Osteocyte (in vitro differentiated cells): ENCODE measurements at regions not wholly inside any gene's neighbourhood (a gene's known extent, or its start where the extent isn't known, plus 50 kb on each side); places are given as distances from the start of the nearest gene placed in this dataset.
A peak's percentile ranks its signal among the peaks of the same experiment; 100 is the strongest.
"Not testable (repeated sequence)": the region's sequence is repeated elsewhere in the genome, so short reads cannot be mapped to it uniquely, and the experiment has no call there.

Experiments
- DNase-seq: peaks from one replicate; pipeline ENCODE4 v3.0.0; 2021; ENCODE audit warnings: mixed read lengths; ENCODE audit not compliant: unreplicated experiment; ENCODE audit errors: extremely low spot score
- H3K27ac Mint-ChIP-seq: one replicate; pipeline ENCODE4 v1.8.0; 2021; ENCODE audit warnings: mild to moderate bottlenecking, mixed read lengths; ENCODE audit not compliant: unreplicated experiment
- H3K27me3 Mint-ChIP-seq: one replicate; pipeline ENCODE4 v1.8.0; 2021; ENCODE audit warnings: mixed read lengths; ENCODE audit not compliant: unreplicated experiment
- H3K36me3 Mint-ChIP-seq: one replicate; pipeline ENCODE4 v1.8.0; 2021; ENCODE audit warnings: mixed read lengths; ENCODE audit not compliant: unreplicated experiment
- H3K4me1 Mint-ChIP-seq: one replicate; pipeline ENCODE4 v1.8.0; 2021; ENCODE audit warnings: mixed read lengths; ENCODE audit not compliant: unreplicated experiment
- H3K4me3 Mint-ChIP-seq: one replicate; pipeline ENCODE4 v1.8.0; 2021; ENCODE audit warnings: mild to moderate bottlenecking, moderate library complexity, mixed read lengths; ENCODE audit not compliant: unreplicated experiment
- H3K9me3 Mint-ChIP-seq: one replicate; pipeline ENCODE4 v1.8.0; 2021; ENCODE audit warnings: mixed read lengths; ENCODE audit not compliant: unreplicated experiment
- CTCF ChIP-seq: fragments of 200-600 bp; sonication (generic); IDR thresholded peaks from 2 replicates; pipeline ENCODE4 v1.5.0; 2021; ENCODE audit warnings: antibody characterized with exemption, mild to moderate bottlenecking, moderate library complexity

GRCh38 chrX:136953867-136954787 is 73.6 kb upstream of the RBMX start:
- H3K27ac Mint-ChIP-seq, result no peak overlapping the region
- H3K27me3 Mint-ChIP-seq, result no peaks in the 10 kb centered on the region
- peak; percentile 72 for TF ChIP-seq CTCF
- no peaks in the 10 kb centered on the region for H3K4me1 Mint-ChIP-seq
- DNase-seq, result no peak
- peaks cover 3% of the 10 kb centered on the region for H3K9me3 Mint-ChIP-seq
- H3K4me3 Mint-ChIP-seq, result no peak overlapping the region
- no peaks in the 10 kb centered on the region for H3K36me3 Mint-ChIP-seq

- Mint-ChIP-seq H3K36me3 (no peaks in the 10 kb centered on the region), H3K27me3 (no peaks in the 10 kb centered on the region), H3K9me3 (peaks cover 4% of the 10 kb centered on the region), H3K4me1 (no peaks in the 10 kb centered on the region), H3K27ac (no peak overlapping the region), H3K4me3 (no peak overlapping the region)
- DNase-seq, result no peak
- TF ChIP-seq CTCF, result no peak
Measured at GRCh38 chrX:136950211-136950610, 69.7 kb upstream of the RBMX start.

GRCh38 chrX:136941396-136942337 is 61.1 kb upstream of the RBMX start:
- Mint-ChIP-seq H3K27me3 (no peaks in the 10 kb centered on the region), H3K36me3 (no peaks in the 10 kb centered on the region), H3K9me3 (peaks cover 3% of the 10 kb centered on the region), H3K4me1 (no peaks in the 10 kb centered on the region), H3K27ac (no peak overlapping the region), H3K4me3 (no peak overlapping the region)
- TF ChIP-seq CTCF, result no peak
- DNase-seq, result no peak

- Mint-ChIP-seq H3K9me3 (peaks cover 10% of the 10 kb centered on the region), H3K36me3 (no peaks in the 10 kb centered on the region), H3K4me1 (no peaks in the 10 kb centered on the region), H3K4me3 (no peak overlapping the region), H3K27ac (no peak overlapping the region), H3K27me3 (no peaks in the 10 kb centered on the region)
- TF ChIP-seq CTCF, result no peak
- no peak for DNase-seq
Measured at GRCh38 chrX:136936183-136936549, 55.6 kb upstream of the RBMX start.

GRCh38 chrX:136935533-136936182 is 55.1 kb upstream of the RBMX start:
- not testable (repeated sequence) for H3K27ac Mint-ChIP-seq, DNase-seq, H3K4me3 Mint-ChIP-seq, H3K36me3 Mint-ChIP-seq, H3K27me3 Mint-ChIP-seq, H3K9me3 Mint-ChIP-seq, H3K4me1 Mint-ChIP-seq

GRCh38 chrX:136934652-136935051 is 54.1 kb upstream of the RBMX start:
- not testable (repeated sequence) for H3K27me3 Mint-ChIP-seq, DNase-seq, H3K4me3 Mint-ChIP-seq, H3K36me3 Mint-ChIP-seq, H3K9me3 Mint-ChIP-seq, H3K4me1 Mint-ChIP-seq, H3K27ac Mint-ChIP-seq
